A549 (cell line): ENCODE measurements at regions not wholly inside any gene's neighbourhood (a gene's known extent, or its start where the extent isn't known, plus 50 kb on each side); places are given as distances from the start of the nearest gene placed in this dataset.

Source experiments
- ATAC-seq, 2 experiments: fragments of 200-7000 bp in 1 of 2; fragments of >200 bp in 1 of 2; cut with Nextera tagmentation in 1 of 2; cut with Tn5 transposase in 1 of 2; 3 replicates each; pipeline versions ENCODE4 v1.8.0 to v1.9.1; 2018 to 2020; ENCODE audit warnings: mild to moderate bottlenecking in 1 of 2, moderate library complexity in 1 of 2
- CTCF ChIA-PET: fragments of 300-600 bp; sonication (Branson Sonifier 250); formaldehyde crosslinking; extraction: SDS; loops from one replicate; lab custom pipeline; 2021; ENCODE audit warnings: antibody characterized with exemption, inconsistent platforms; lab: Yijun Ruan, JAX
- POLR2A ChIA-PET: fragments of 350-600 bp; formaldehyde crosslinking; extraction: SDS; loops from one replicate; lab custom pipeline; 2021; ENCODE audit warnings: antibody characterized with exemption, inconsistent platforms; lab: Yijun Ruan, JAX
- DNase-seq, 2 experiments: peaks; one replicate each; pipeline versions ENCODE4 v3.0.0 to v3.0.0-alpha.2; 2011 to 2016; ENCODE audit warnings: low read depth in 1 of 2, low spot score in 1 of 2
- FAIRE-seq: peaks from 2 replicates; lab custom pipeline; 2011; peaks lifted over from hg19 to GRCh38; lab: Jason Lieb, UNC
- H3K27ac ChIP-seq, 2 experiments: fragments of >200 bp; sonication (Bioruptor Twin); formaldehyde crosslinking; 3 replicates each; pipeline ENCODE4 v1.5.1; 2016 to 2017
- H3K4me1 ChIP-seq: fragments of >200 bp; sonication (Bioruptor Twin); formaldehyde crosslinking; 3 replicates; pipeline ENCODE4 v1.6.1; 2016
- H3K4me2 ChIP-seq: fragments of >200 bp; sonication (Bioruptor Twin); formaldehyde crosslinking; 3 replicates; pipeline ENCODE4 v1.6.1; 2016
- H3K4me3 ChIP-seq: fragments of >200 bp; sonication (Bioruptor Twin); formaldehyde crosslinking; 3 replicates; pipeline ENCODE4 v1.5.1; 2016
- H3K9me3 ChIP-seq: fragments of >200 bp; sonication (Bioruptor Twin); formaldehyde crosslinking; 3 replicates; pipeline ENCODE4 v1.6.1; 2016
- BHLHE40 ChIP-seq: IDR thresholded peaks from 2 replicates; pipeline ENCODE4 v1.6.1; 2012; ENCODE audit warnings: low read depth, low read length, inconsistent platforms
- EHMT2 ChIP-seq: fragments of 200-600 bp; sonication (generic); IDR thresholded peaks from 2 replicates; pipeline ENCODE4 v1.6.1; 2016; ENCODE audit warnings: antibody characterized with exemption, low read depth, mild to moderate bottlenecking, moderate library complexity
- EP300 ChIP-seq, 2 experiments: fragments of >200 bp; sonication (Bioruptor Twin); formaldehyde crosslinking; IDR thresholded peaks; 2 replicates in 1 of 2; 3 replicates in 1 of 2; pipeline ENCODE4 v1.6.1; 2016 to 2017
- FOSB ChIP-seq: fragments of 250-450 bp; sonication (Bioruptor Pico); IDR thresholded peaks from 2 replicates; pipeline ENCODE4 v1.5.0; 2020; ENCODE audit warnings: mild to moderate bottlenecking, moderate library complexity
- GATA3 ChIP-seq: IDR thresholded peaks from 2 replicates; pipeline ENCODE4 v1.6.1; 2012; ENCODE audit warnings: borderline replicate concordance
- HMGXB4 ChIP-seq: fragments of 250-450 bp; sonication (Bioruptor Pico); IDR thresholded peaks from 2 replicates; pipeline ENCODE4 v1.5.0; 2021; ENCODE audit warnings: mild to moderate bottlenecking, moderate library complexity, borderline replicate concordance
- HOXB13 ChIP-seq: fragments of 250-450 bp; sonication (Bioruptor Pico); IDR thresholded peaks from 2 replicates; pipeline ENCODE4 v1.5.0; 2020; ENCODE audit warnings: low read depth, mild to moderate bottlenecking, moderate library complexity
- HOXB5 ChIP-seq: fragments of 250-450 bp; sonication (Bioruptor Pico); IDR thresholded peaks from 2 replicates; pipeline ENCODE4 v1.5.0; 2020; ENCODE audit warnings: mild to moderate bottlenecking, moderate library complexity
- JUN ChIP-seq, 2 experiments: fragments of >200 bp; sonication (Bioruptor Twin); formaldehyde crosslinking; IDR thresholded peaks; 2 replicates in 1 of 2; 3 replicates in 1 of 2; pipeline ENCODE4 v1.6.1; 2016 to 2017
- JUNB ChIP-seq: fragments of >200 bp; sonication (Bioruptor Twin); formaldehyde crosslinking; IDR thresholded peaks from 2 replicates; pipeline ENCODE4 v1.6.1; 2016
- KDM5A ChIP-seq: fragments of 200-600 bp; sonication (generic); IDR thresholded peaks from 2 replicates; pipeline ENCODE4 v1.6.1; 2016; ENCODE audit warnings: antibody characterized with exemption, mild to moderate bottlenecking
- MAFK ChIP-seq: fragments of 450-650 bp; IDR thresholded peaks from 2 replicates; pipeline ENCODE4 v1.6.1; 2014; ENCODE audit not compliant: partially characterized antibody
- MYC ChIP-seq: IDR thresholded peaks from 2 replicates; pipeline ENCODE4 v1.6.1; 2012; ENCODE audit warnings: mild to moderate bottlenecking, inconsistent platforms, low read length, improper control_type of control experiment, borderline replicate concordance
- POLR2AphosphoS2 ChIP-seq: conservative IDR thresholded peaks from 2 replicates; pipeline ENCODE4 v1.6.1; 2012; ENCODE audit warnings: low read length, improper control_type of control experiment, inconsistent platforms
- RAD21 ChIP-seq, 2 experiments: fragments of >200 bp in 1 of 2; sonication (Bioruptor Twin) in 1 of 2; formaldehyde crosslinking in 1 of 2; IDR thresholded peaks in 1 of 2; conservative IDR thresholded peaks in 1 of 2; 2 replicates in 1 of 2; 3 replicates in 1 of 2; pipeline ENCODE4 v1.6.1; 2012 to 2018; ENCODE audit warnings: inconsistent platforms in 1 of 2
- RCOR1 ChIP-seq: fragments of 150-350 bp; IDR thresholded peaks from 2 replicates; pipeline ENCODE4 v1.6.1; 2014; ENCODE audit warnings: antibody characterized with exemption, low read length, low read depth
- SREBF2 ChIP-seq: fragments of 450-650 bp; IDR thresholded peaks from 2 replicates; pipeline ENCODE4 v1.6.1; 2014; ENCODE audit warnings: mild to moderate bottlenecking, moderate library complexity
- TFCP2L1 ChIP-seq: fragments of 250-450 bp; sonication (Bioruptor Pico); IDR thresholded peaks from 2 replicates; pipeline ENCODE4 v1.5.0; 2021; ENCODE audit warnings: mild to moderate bottlenecking
- USF2 ChIP-seq: fragments of 450-650 bp; IDR thresholded peaks from 2 replicates; pipeline ENCODE4 v1.6.1; 2014; ENCODE audit warnings: antibody characterized with exemption
- ZNF302 ChIP-seq: fragments of 250-450 bp; sonication (Bioruptor Pico); IDR thresholded peaks from 2 replicates; pipeline ENCODE4 v1.9.0; 2021; ENCODE audit warnings: inconsistent platforms, mild to moderate bottlenecking, moderate library complexity
- WGBS: methylation state at CpG from one replicate; pipeline ENCODE4 v1.1.6; 2017; ENCODE audit errors: missing lambda C conversion rate; 5-methylcytosine and 5-hydroxymethylcytosine counted together
- TF ChIP-seq, protein P1 (sequence below): fragments of >200 bp; sonication (Bioruptor Twin); formaldehyde crosslinking; IDR thresholded peaks from 2 replicates; pipeline ENCODE4 v1.6.1; 2016
- TF ChIP-seq, protein P2 (sequence below): IDR thresholded peaks from 2 replicates; pipeline ENCODE4 v1.6.1; 2012

- DNase-seq (no peak), FAIRE-seq (no peak), ATAC-seq (no peak)
- H3K4me2 ChIP-seq, result no peak overlapping the region
- no peaks in the 10 kb centered on the region for H3K4me1 ChIP-seq
- TF ChIP-seq MAFK (no peak), POLR2AphosphoS2 (no peak), MYC (no peak), HOXB5 (CRISPR knock-in tag) (no peak), EP300 (IDR thresholded peaks at IDR 0.05) (no peak), HOXB13 (CRISPR knock-in tag) (no peak), BHLHE40 (no peak), TFCP2L1 (CRISPR knock-in tag) (no peak), GATA3 (no peak), HMGXB4 (CRISPR knock-in tag) (no peak)
- TF ChIP-seq, protein P1, sequence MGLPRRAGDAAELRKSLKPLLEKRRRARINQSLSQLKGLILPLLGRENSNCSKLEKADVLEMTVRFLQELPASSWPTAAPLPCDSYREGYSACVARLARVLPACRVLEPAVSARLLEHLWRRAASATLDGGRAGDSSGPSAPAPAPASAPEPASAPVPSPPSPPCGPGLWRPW, result no peak
- H3K9me3 ChIP-seq, result no peaks in the 10 kb centered on the region
- ChIA-PET POLR2A (no interaction called here), CTCF (interaction anchor here (1.0 kb wide), 1 partner anchor 35 kb away, joined by 3 read pairs; no protein-coding TSS in a partner anchor)
- H3K4me3 ChIP-seq, result no peak overlapping the region
- 0% methylated on average over 2 of the region's 2 CpGs for WGBS
- H3K27ac ChIP-seq, result no peak overlapping the region
These were observed 336.7 kb downstream of the C7orf25 start for GRCh38 chr7:42575171-42575570.

DNA sequence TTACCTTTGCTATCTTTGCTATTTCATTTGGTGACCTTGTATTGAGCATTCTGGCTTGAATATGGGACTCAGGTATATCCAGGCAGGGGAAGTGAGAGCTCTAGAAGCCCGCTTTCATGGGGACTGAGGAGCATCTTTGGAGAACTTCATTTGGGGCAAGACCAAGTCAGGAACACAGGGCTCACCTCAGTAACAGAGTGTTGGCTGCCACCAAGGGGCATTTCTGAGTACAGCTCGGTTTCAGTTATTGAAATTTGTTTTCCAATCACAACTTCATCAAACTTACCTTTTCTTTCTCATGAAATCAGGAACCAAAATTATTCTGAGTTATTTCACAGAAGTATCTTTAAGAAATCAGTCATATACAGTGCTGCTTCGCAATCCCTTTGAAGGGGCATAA lies 337.2 kb downstream of the C7orf25 start:
- no peak for ATAC-seq
- Histone ChIP-seq H3K9me3 (no peaks in the 10 kb centered on the region), H3K4me1 (no peaks in the 10 kb centered on the region), H3K4me3 (no peak overlapping the region), H3K4me2 (no peak overlapping the region), H3K27ac (no peak overlapping the region)
- ChIA-PET CTCF (interaction anchor here (1.0 to 1.5 kb wide), 2 partner anchors 14 to 35 kb away, joined by 3 to 5 read pairs; no protein-coding TSS in a partner anchor), POLR2A (no interaction called here)
- no peak for FAIRE-seq
- TF ChIP-seq RAD21 (conservative IDR thresholded peaks at IDR 0.05 in 1 of 2, IDR thresholded peaks at IDR 0.05 in 1 of 2) (no peak), EHMT2 (no peak), JUN (IDR thresholded peaks at IDR 0.05) (no peak), FOSB (no peak), KDM5A (no peak)
- TF ChIP-seq, protein P2, sequence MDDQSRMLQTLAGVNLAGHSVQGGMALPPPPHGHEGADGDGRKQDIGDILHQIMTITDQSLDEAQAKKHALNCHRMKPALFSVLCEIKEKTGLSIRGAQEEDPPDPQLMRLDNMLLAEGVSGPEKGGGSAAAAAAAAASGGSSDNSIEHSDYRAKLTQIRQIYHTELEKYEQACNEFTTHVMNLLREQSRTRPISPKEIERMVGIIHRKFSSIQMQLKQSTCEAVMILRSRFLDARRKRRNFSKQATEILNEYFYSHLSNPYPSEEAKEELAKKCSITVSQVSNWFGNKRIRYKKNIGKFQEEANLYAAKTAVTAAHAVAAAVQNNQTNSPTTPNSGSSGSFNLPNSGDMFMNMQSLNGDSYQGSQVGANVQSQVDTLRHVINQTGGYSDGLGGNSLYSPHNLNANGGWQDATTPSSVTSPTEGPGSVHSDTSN, result no peak
- 0% methylated on average over 3 of the region's 3 CpGs for WGBS
- no peak for DNase-seq

DNA sequence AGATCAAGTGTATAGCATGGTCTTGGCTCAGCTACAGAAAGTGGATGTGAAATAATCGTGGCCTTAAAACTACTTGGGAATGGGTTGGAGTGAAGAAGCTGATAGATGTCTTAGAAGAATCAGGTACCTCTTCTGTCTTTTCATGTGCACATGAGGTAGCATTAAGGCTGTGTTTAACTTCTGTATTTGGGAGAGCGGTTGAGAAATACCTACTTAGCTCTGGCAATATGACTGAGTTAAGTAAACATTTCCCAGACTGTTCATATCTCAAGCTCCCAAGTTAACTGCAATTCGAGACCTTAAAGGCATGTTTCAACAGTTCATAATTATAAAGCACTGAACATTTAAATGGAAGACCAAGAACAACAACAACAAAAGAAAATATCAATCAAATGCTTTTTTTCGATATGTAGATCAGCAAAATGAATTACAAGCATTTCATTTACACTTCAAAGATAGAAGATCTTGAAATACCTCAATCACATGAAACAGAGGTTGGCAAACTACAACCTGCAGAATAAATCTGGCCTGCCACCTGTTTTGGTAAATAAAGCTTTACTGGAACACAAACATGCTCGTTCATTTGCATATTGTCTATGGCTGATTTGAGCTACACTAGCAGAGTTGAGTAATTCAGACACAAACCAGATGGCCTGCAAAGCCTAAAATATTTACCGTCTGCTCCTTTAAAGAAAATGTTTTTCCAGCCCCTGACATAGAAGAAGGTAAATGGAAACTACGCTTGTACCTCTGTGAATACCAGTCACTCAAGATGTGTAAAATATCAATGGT lies 337.1 kb upstream of the GLI3 start:
- POLR2A ChIA-PET, result no interaction called here
- no peak for ATAC-seq

More for the DNA sequence above, 337.1 kb upstream of the GLI3 start:
- CTCF ChIA-PET, result interaction anchor here (1.5 kb wide), 1 partner anchor 14 kb away, joined by 5 read pairs; no protein-coding TSS in a partner anchor
- Histone ChIP-seq H3K4me3 (no peak overlapping the region), H3K4me2 (no peak overlapping the region), H3K27ac (no peak overlapping the region), H3K4me1 (no peaks in the 10 kb centered on the region), H3K9me3 (no peaks in the 10 kb centered on the region)
- TF ChIP-seq RCOR1, result no peak
- no peak for TF ChIP-seq USF2
- TF ChIP-seq JUNB, result no peak
- no peak for TF ChIP-seq ZNF302
- TF ChIP-seq SREBF2, result no peak
- WGBS, result 9% methylated on average over 7 of the region's 7 CpGs
- FAIRE-seq (no peak), DNase-seq (no peak)
